ENCODE measurements at regions not wholly inside any gene's neighbourhood (a gene's known extent, or its start where the extent isn't known, plus 50 kb on each side); places are given as distances from the start of the nearest gene placed in this dataset.

- Histone ChIP-seq H3K36me3 (ENCODE audit: control insufficient read depth in 4 of 4, insufficient read depth in 4 of 4, low read length in 3 of 4) (no peaks in the 10 kb centered on the region), H3K9me3 (ENCODE audit: control extremely low read depth in 1 of 5, control insufficient read depth in 4 of 5, insufficient read depth in 2 of 5, low read depth in 1 of 5, low read length in 4 of 5) (peaks cover 0 to 5% (median 2%) of the 10 kb centered on the region in 5 experiments), H3K27ac (ENCODE audit: insufficient read depth in 1 of 2, low read depth in 1 of 2, low read length in 2 of 2, poor library complexity in 1 of 2, severe bottlenecking in 2 of 2) (no peak overlapping the region), H3K27me3 (replicated peaks in 2 of 5; ENCODE audit: control insufficient read depth in 4 of 5, insufficient read depth in 5 of 5, low read length in 4 of 5) (no peaks in the 10 kb centered on the region), H3K4me3 (ENCODE audit: control insufficient read depth in 1 of 7, extremely low read depth in 1 of 7, insufficient read depth in 4 of 7, low read depth in 2 of 7, low read length in 6 of 7) (no peak overlapping the region), H3K4me1 (ENCODE audit: control extremely low read depth in 1 of 4, control insufficient read depth in 4 of 4, insufficient read depth in 4 of 4, low read length in 3 of 4) (no peaks in the 10 kb centered on the region)
- DNase-seq, result no peak
- 100% methylated on average over 2 of the region's 2 CpGs for WGBS (ENCODE audit: insufficient coverage)
- CTCF ChIA-PET, result no interaction called here
- POLR2A ChIA-PET, result no interaction called here
Observed at GRCh38 chr10:53749439-53749838, 976.9 kb upstream of the MBL2 start.

GRCh38 chr10:53748319-53748718, 975.7 kb upstream of the MBL2 start:
- no peaks in the 10 kb centered on the region for H3K4me1 ChIP-seq (ENCODE audit: control extremely low read depth in 1 of 4, control insufficient read depth in 4 of 4, insufficient read depth in 4 of 4, low read length in 3 of 4)
- no peak for DNase-seq
- H3K27ac ChIP-seq (ENCODE audit: insufficient read depth in 1 of 2, low read depth in 1 of 2, low read length in 2 of 2, poor library complexity in 1 of 2, severe bottlenecking in 2 of 2), result no peak overlapping the region
- peaks cover 0 to 5% (median 2%) of the 10 kb centered on the region in 5 experiments for H3K9me3 ChIP-seq (ENCODE audit: control extremely low read depth in 1 of 5, control insufficient read depth in 4 of 5, insufficient read depth in 2 of 5, low read depth in 1 of 5, low read length in 4 of 5)
- no peaks in the 10 kb centered on the region for H3K27me3 ChIP-seq (replicated peaks in 2 of 5; ENCODE audit: control insufficient read depth in 4 of 5, insufficient read depth in 5 of 5, low read length in 4 of 5)
- POLR2A ChIA-PET, result no interaction called here
- H3K4me3 ChIP-seq (ENCODE audit: control insufficient read depth in 1 of 7, extremely low read depth in 1 of 7, insufficient read depth in 4 of 7, low read depth in 2 of 7, low read length in 6 of 7), result no peak overlapping the region
- no peaks in the 10 kb centered on the region for H3K36me3 ChIP-seq (ENCODE audit: control insufficient read depth in 4 of 4, insufficient read depth in 4 of 4, low read length in 3 of 4)
- WGBS (ENCODE audit: insufficient coverage), result no CpG with 5 or more reads among the region's 1 CpG
- CTCF ChIA-PET, result no interaction called here

GRCh38 chr10:53744746-53745145, 972.2 kb upstream of the MBL2 start:
- no peak for DNase-seq
- H3K36me3 ChIP-seq (ENCODE audit: control insufficient read depth in 4 of 4, insufficient read depth in 4 of 4, low read length in 3 of 4), result no peaks in the 10 kb centered on the region
- H3K27me3 ChIP-seq (replicated peaks in 2 of 5; ENCODE audit: control insufficient read depth in 4 of 5, insufficient read depth in 5 of 5, low read length in 4 of 5), result no peaks in the 10 kb centered on the region
- no peaks in the 10 kb centered on the region for H3K4me1 ChIP-seq (ENCODE audit: control extremely low read depth in 1 of 4, control insufficient read depth in 4 of 4, insufficient read depth in 4 of 4, low read length in 3 of 4)
- H3K9me3 ChIP-seq (ENCODE audit: control extremely low read depth in 1 of 5, control insufficient read depth in 4 of 5, insufficient read depth in 2 of 5, low read depth in 1 of 5, low read length in 4 of 5), result peaks cover 0 to 5% (median 0%) of the 10 kb centered on the region in 5 experiments
- POLR2A ChIA-PET, result no interaction called here
- no peak overlapping the region for H3K4me3 ChIP-seq (ENCODE audit: control insufficient read depth in 1 of 7, extremely low read depth in 1 of 7, insufficient read depth in 4 of 7, low read depth in 2 of 7, low read length in 6 of 7)
- no peak overlapping the region for H3K27ac ChIP-seq (ENCODE audit: insufficient read depth in 1 of 2, low read depth in 1 of 2, low read length in 2 of 2, poor library complexity in 1 of 2, severe bottlenecking in 2 of 2)
- CTCF ChIA-PET, result no interaction called here

GRCh38 chr10:53744176-53744575, 971.6 kb upstream of the MBL2 start:
- no peaks in the 10 kb centered on the region for H3K36me3 ChIP-seq (ENCODE audit: control insufficient read depth in 4 of 4, insufficient read depth in 4 of 4, low read length in 3 of 4)
- no peak overlapping the region for H3K27ac ChIP-seq (ENCODE audit: insufficient read depth in 1 of 2, low read depth in 1 of 2, low read length in 2 of 2, poor library complexity in 1 of 2, severe bottlenecking in 2 of 2)
- no peak overlapping the region for H3K4me3 ChIP-seq (ENCODE audit: control insufficient read depth in 1 of 7, extremely low read depth in 1 of 7, insufficient read depth in 4 of 7, low read depth in 2 of 7, low read length in 6 of 7)
- CTCF ChIA-PET, result no interaction called here
- no peaks in the 10 kb centered on the region for H3K27me3 ChIP-seq (replicated peaks in 2 of 5; ENCODE audit: control insufficient read depth in 4 of 5, insufficient read depth in 5 of 5, low read length in 4 of 5)
- no peak for DNase-seq
- 100% methylated on average over 2 of the region's 2 CpGs for WGBS (ENCODE audit: insufficient coverage)
- no peaks in the 10 kb centered on the region for H3K4me1 ChIP-seq (ENCODE audit: control extremely low read depth in 1 of 4, control insufficient read depth in 4 of 4, insufficient read depth in 4 of 4, low read length in 3 of 4)
- H3K9me3 ChIP-seq (ENCODE audit: control extremely low read depth in 1 of 5, control insufficient read depth in 4 of 5, insufficient read depth in 2 of 5, low read depth in 1 of 5, low read length in 4 of 5), result peaks cover 0 to 4% (median 0%) of the 10 kb centered on the region in 5 experiments
- POLR2A ChIA-PET, result no interaction called here

GRCh38 chr10:53737132-53737531, 964.5 kb upstream of the MBL2 start:
- ChIA-PET CTCF (no interaction called here), POLR2A (no interaction called here)
- H3K4me1 ChIP-seq (ENCODE audit: control extremely low read depth in 1 of 4, control insufficient read depth in 4 of 4, insufficient read depth in 4 of 4, low read length in 3 of 4), result no peaks in the 10 kb centered on the region

GRCh38 chr10:53726921-53727320, 954.3 kb upstream of the MBL2 start:
- H3K27me3 ChIP-seq (replicated peaks in 2 of 5; ENCODE audit: control insufficient read depth in 4 of 5, insufficient read depth in 5 of 5, low read length in 4 of 5), result no peaks in the 10 kb centered on the region
- WGBS (ENCODE audit: insufficient coverage), result 85% methylated on average over 4 of the region's 7 CpGs
- ChIA-PET POLR2A (no interaction called here), CTCF (no interaction called here)
- H3K27ac ChIP-seq (ENCODE audit: insufficient read depth in 1 of 2, low read depth in 1 of 2, low read length in 2 of 2, poor library complexity in 1 of 2, severe bottlenecking in 2 of 2), result no peak overlapping the region
- DNase-seq, result no peak
- H3K36me3 ChIP-seq (ENCODE audit: control insufficient read depth in 4 of 4, insufficient read depth in 4 of 4, low read length in 3 of 4), result no peaks in the 10 kb centered on the region
- no peaks in the 10 kb centered on the region for H3K4me1 ChIP-seq (ENCODE audit: control extremely low read depth in 1 of 4, control insufficient read depth in 4 of 4, insufficient read depth in 4 of 4, low read length in 3 of 4)
- H3K4me3 ChIP-seq (ENCODE audit: control insufficient read depth in 1 of 7, extremely low read depth in 1 of 7, insufficient read depth in 4 of 7, low read depth in 2 of 7, low read length in 6 of 7), result no peak overlapping the region
- no peaks in the 10 kb centered on the region for H3K9me3 ChIP-seq (ENCODE audit: control extremely low read depth in 1 of 5, control insufficient read depth in 4 of 5, insufficient read depth in 2 of 5, low read depth in 1 of 5, low read length in 4 of 5)

More at GRCh38 chr10:53737132-53737531, 964.5 kb upstream of the MBL2 start:
- Histone ChIP-seq H3K36me3 (ENCODE audit: control insufficient read depth in 4 of 4, insufficient read depth in 4 of 4, low read length in 3 of 4) (no peaks in the 10 kb centered on the region), H3K4me3 (ENCODE audit: control insufficient read depth in 1 of 7, extremely low read depth in 1 of 7, insufficient read depth in 4 of 7, low read depth in 2 of 7, low read length in 6 of 7) (no peak overlapping the region), H3K27ac (ENCODE audit: insufficient read depth in 1 of 2, low read depth in 1 of 2, low read length in 2 of 2, poor library complexity in 1 of 2, severe bottlenecking in 2 of 2) (no peak overlapping the region), H3K27me3 (replicated peaks in 2 of 5; ENCODE audit: control insufficient read depth in 4 of 5, insufficient read depth in 5 of 5, low read length in 4 of 5) (no peaks in the 10 kb centered on the region), H3K9me3 (ENCODE audit: control extremely low read depth in 1 of 5, control insufficient read depth in 4 of 5, insufficient read depth in 2 of 5, low read depth in 1 of 5, low read length in 4 of 5) (no peaks in the 10 kb centered on the region)
- no peak for DNase-seq

GRCh38 chr10:53724581-53724980, 952.0 kb upstream of the MBL2 start:
- POLR2A ChIA-PET, result no interaction called here
- CTCF ChIA-PET, result interaction anchor here (1.3 kb wide), 1 partner anchor 22 kb away, joined by 3 read pairs; no protein-coding TSS in a partner anchor
- no peaks in the 10 kb centered on the region for H3K9me3 ChIP-seq (ENCODE audit: control extremely low read depth in 1 of 5, control insufficient read depth in 4 of 5, insufficient read depth in 2 of 5, low read depth in 1 of 5, low read length in 4 of 5)
- no peak overlapping the region for H3K27ac ChIP-seq (ENCODE audit: insufficient read depth in 1 of 2, low read depth in 1 of 2, low read length in 2 of 2, poor library complexity in 1 of 2, severe bottlenecking in 2 of 2)
- H3K4me1 ChIP-seq (ENCODE audit: control extremely low read depth in 1 of 4, control insufficient read depth in 4 of 4, insufficient read depth in 4 of 4, low read length in 3 of 4), result no peaks in the 10 kb centered on the region
- H3K27me3 ChIP-seq (replicated peaks in 2 of 5; ENCODE audit: control insufficient read depth in 4 of 5, insufficient read depth in 5 of 5, low read length in 4 of 5), result no peaks in the 10 kb centered on the region
- H3K4me3 ChIP-seq (ENCODE audit: control insufficient read depth in 1 of 7, extremely low read depth in 1 of 7, insufficient read depth in 4 of 7, low read depth in 2 of 7, low read length in 6 of 7), result no peak overlapping the region
- no peak for DNase-seq
- WGBS (ENCODE audit: insufficient coverage), result no CpG with 5 or more reads among the region's 4 CpGs
- H3K36me3 ChIP-seq (ENCODE audit: control insufficient read depth in 4 of 4, insufficient read depth in 4 of 4, low read length in 3 of 4), result no peaks in the 10 kb centered on the region

GRCh38 chr10:53719658-53720057, 947.1 kb upstream of the MBL2 start:
- POLR2A ChIA-PET, result no interaction called here
- Histone ChIP-seq H3K4me1 (ENCODE audit: control extremely low read depth in 1 of 4, control insufficient read depth in 4 of 4, insufficient read depth in 4 of 4, low read length in 3 of 4) (no peaks in the 10 kb centered on the region), H3K36me3 (ENCODE audit: control insufficient read depth in 4 of 4, insufficient read depth in 4 of 4, low read length in 3 of 4) (no peaks in the 10 kb centered on the region), H3K27me3 (replicated peaks in 2 of 5; ENCODE audit: control insufficient read depth in 4 of 5, insufficient read depth in 5 of 5, low read length in 4 of 5) (no peaks in the 10 kb centered on the region), H3K27ac (ENCODE audit: insufficient read depth in 1 of 2, low read depth in 1 of 2, low read length in 2 of 2, poor library complexity in 1 of 2, severe bottlenecking in 2 of 2) (no peak overlapping the region), H3K4me3 (ENCODE audit: control insufficient read depth in 1 of 7, extremely low read depth in 1 of 7, insufficient read depth in 4 of 7, low read depth in 2 of 7, low read length in 6 of 7) (no peak overlapping the region), H3K9me3 (ENCODE audit: control extremely low read depth in 1 of 5, control insufficient read depth in 4 of 5, insufficient read depth in 2 of 5, low read depth in 1 of 5, low read length in 4 of 5) (no peaks in the 10 kb centered on the region)
- WGBS (ENCODE audit: insufficient coverage), result no CpG with 5 or more reads among the region's 1 CpG
- DNase-seq, result no peak
- CTCF ChIA-PET, result no interaction called here

Measured in common myeloid progenitor, CD34-positive (primary cell).